Muscle of leg (tissue), 3 donors: ENCODE measurements at regions not wholly inside any gene's neighbourhood (a gene's known extent, or its start where the extent isn't known, plus 50 kb on each side); places are given as distances from the start of the nearest gene placed in this dataset.

Source experiments
- DNase-seq: peaks from one replicate; pipeline ENCODE4 v3.0.0; 2013
- H3K27ac ChIP-seq: one replicate; pipeline ENCODE4 v1.5.1; 2013; ENCODE audit warnings: mild to moderate bottlenecking, low read length, control low read depth
- H3K27me3 ChIP-seq: one replicate; pipeline ENCODE4 v1.6.1; 2013; ENCODE audit warnings: low read length; ENCODE audit not compliant: control insufficient read depth, insufficient read depth
- H3K36me3 ChIP-seq: one replicate; pipeline ENCODE4 v1.6.1; 2013; ENCODE audit warnings: low read length; ENCODE audit not compliant: control insufficient read depth, insufficient read depth
- H3K4me1 ChIP-seq: one replicate; pipeline ENCODE4 v1.6.1; 2013; ENCODE audit warnings: low read length; ENCODE audit not compliant: control insufficient read depth, insufficient read depth
- H3K4me3 ChIP-seq: one replicate; pipeline ENCODE4 v1.5.1; 2013; ENCODE audit warnings: low read length, control low read depth
- H3K9me3 ChIP-seq: replicated peaks from 2 replicates; pipeline ENCODE4 v1.6.1; 2013; ENCODE audit warnings: low read depth, low read length; ENCODE audit not compliant: control insufficient read depth
- WGBS: methylation state at CpG from one replicate; pipeline ENCODE4 v1.1.5; 2013; ENCODE audit warnings: missing lambda C conversion rate; ENCODE audit not compliant: insufficient coverage; 5-methylcytosine and 5-hydroxymethylcytosine counted together

GRCh38 chr1:48164571-48164970 is 57.9 kb upstream of the SLC5A9 start:
- whole genome bisulfite sequencing, result 100% methylated on average over 1 of the region's 4 CpGs

GRCh38 chr1:48160486-48161132 is 61.9 kb upstream of the SLC5A9 start:
- Histone ChIP-seq H3K9me3 (no peaks in the 10 kb centered on the region), H3K27ac (no peak overlapping the region), H3K36me3 (no peaks in the 10 kb centered on the region), H3K4me3 (no peak overlapping the region), H3K4me1 (no peaks in the 10 kb centered on the region), H3K27me3 (no peaks in the 10 kb centered on the region)
- no peak for DNase-seq
- WGBS, result 38% methylated on average over 3 of the region's 6 CpGs

More at GRCh38 chr1:48164571-48164970, 57.9 kb upstream of the SLC5A9 start:
- Histone ChIP-seq H3K27ac (no peak overlapping the region), H3K36me3 (no peaks in the 10 kb centered on the region), H3K9me3 (peaks cover 2% of the 10 kb centered on the region), H3K4me3 (no peak overlapping the region), H3K4me1 (no peaks in the 10 kb centered on the region), H3K27me3 (no peaks in the 10 kb centered on the region)
- DNase-seq, result no peak

- H3K9me3 ChIP-seq, result no peaks in the 10 kb centered on the region
- H3K4me3 ChIP-seq, result no peak overlapping the region
- no peaks in the 10 kb centered on the region for H3K4me1 ChIP-seq
- no peaks in the 10 kb centered on the region for H3K27me3 ChIP-seq
- no peak overlapping the region for H3K27ac ChIP-seq
- no peaks in the 10 kb centered on the region for H3K36me3 ChIP-seq
- WGBS, result no CpG with 5 or more reads among the region's 2 CpGs
- no peak for DNase-seq
These were observed 83.2 kb upstream of the SLC5A9 start for GRCh38 chr1:48139275-48139674.

GRCh38 chr1:48127735-48128685 is 94.5 kb upstream of the SLC5A9 start:
- DNase-seq, result no peak
- H3K27ac ChIP-seq, result no peak overlapping the region
- H3K4me3 ChIP-seq, result no peak overlapping the region
- no CpG with 5 or more reads among the region's 5 CpGs for WGBS
- no peaks in the 10 kb centered on the region for H3K4me1 ChIP-seq
- H3K9me3 ChIP-seq, result no peaks in the 10 kb centered on the region
- H3K27me3 ChIP-seq, result no peaks in the 10 kb centered on the region
- no peaks in the 10 kb centered on the region for H3K36me3 ChIP-seq

GRCh38 chr1:48123647-48124046 is 98.9 kb upstream of the SLC5A9 start:
- no peaks in the 10 kb centered on the region for H3K9me3 ChIP-seq
- H3K27me3 ChIP-seq, result no peaks in the 10 kb centered on the region
- no peak overlapping the region for H3K27ac ChIP-seq
- H3K4me3 ChIP-seq, result no peak overlapping the region
- no peak for DNase-seq
- no peaks in the 10 kb centered on the region for H3K4me1 ChIP-seq
- no peaks in the 10 kb centered on the region for H3K36me3 ChIP-seq
- WGBS, result 100% methylated on average over 1 of the region's 1 CpG

GRCh38 chr1:48121955-48122354 is 100.6 kb upstream of the SLC5A9 start:
- Histone ChIP-seq H3K27ac (no peak overlapping the region), H3K4me1 (no peaks in the 10 kb centered on the region), H3K36me3 (no peaks in the 10 kb centered on the region), H3K4me3 (no peak overlapping the region), H3K27me3 (no peaks in the 10 kb centered on the region), H3K9me3 (no peaks in the 10 kb centered on the region)
- 40% methylated on average over 1 of the region's 4 CpGs for WGBS
- no peak for DNase-seq

- Histone ChIP-seq H3K36me3 (no peaks in the 10 kb centered on the region), H3K9me3 (no peaks in the 10 kb centered on the region), H3K4me1 (no peaks in the 10 kb centered on the region), H3K27ac (no peak overlapping the region), H3K4me3 (no peak overlapping the region), H3K27me3 (no peaks in the 10 kb centered on the region)
- DNase-seq, result no peak
These were observed 101.9 kb upstream of the SLC5A9 start for GRCh38 chr1:48120621-48121020.

- H3K9me3 ChIP-seq, result no peaks in the 10 kb centered on the region
- no peaks in the 10 kb centered on the region for H3K4me1 ChIP-seq
- no peaks in the 10 kb centered on the region for H3K36me3 ChIP-seq
- H3K4me3 ChIP-seq, result no peak overlapping the region
- H3K27ac ChIP-seq, result no peak overlapping the region
- DNase-seq, result no peak
- no peaks in the 10 kb centered on the region for H3K27me3 ChIP-seq
These were observed 106.7 kb upstream of the SLC5A9 start for GRCh38 chr1:48115835-48116234.

GRCh38 chr1:48114596-48115382 is 107.7 kb upstream of the SLC5A9 start:
- Histone ChIP-seq H3K36me3 (no peaks in the 10 kb centered on the region), H3K27ac (no peak overlapping the region), H3K4me1 (no peaks in the 10 kb centered on the region), H3K4me3 (no peak overlapping the region), H3K9me3 (no peaks in the 10 kb centered on the region), H3K27me3 (no peaks in the 10 kb centered on the region)
- DNase-seq, result no peak
- WGBS, result 63% methylated on average over 3 of the region's 4 CpGs

GRCh38 chr1:48109390-48110013 is 112.3 kb upstream of the TRABD2B start:
- Histone ChIP-seq H3K4me3 (no peak overlapping the region), H3K9me3 (no peaks in the 10 kb centered on the region), H3K27ac (no peak overlapping the region), H3K36me3 (no peaks in the 10 kb centered on the region), H3K27me3 (no peaks in the 10 kb centered on the region), H3K4me1 (no peaks in the 10 kb centered on the region)
- WGBS, result 13% methylated on average over 3 of the region's 6 CpGs
- DNase-seq, result peak; percentile 70
